HCT116 (cell line): ENCODE measurements at regions not wholly inside any gene's neighbourhood (a gene's known extent, or its start where the extent isn't known, plus 50 kb on each side); places are given as distances from the start of the nearest gene placed in this dataset.

Experiments
- ATAC-seq: fragments of 200-7000 bp; cut with Tn5 transposase; 2 replicates; pipeline ENCODE4 v1.9.1; 2020; ENCODE audit warnings: mild to moderate bottlenecking, moderate library complexity
- BruUV-seq: library from RNA; stranded (reverse); fragments of 400-500 nt; replicated peaks from 2 replicates; lab custom pipeline; 2021; lab: Mats Ljungman, UMichigan
- CTCF ChIA-PET: fragments of 300-600 bp; sonication (Branson Sonifier 250); formaldehyde crosslinking; loops from one replicate; lab custom pipeline; 2021; ENCODE audit warnings: antibody characterized with exemption; lab: Charles Lee
- POLR2A ChIA-PET: fragments of 300-600, 350-600 bp; sonication (Branson Sonifier 250); formaldehyde crosslinking; loops from one replicate; lab custom pipeline; 2021; ENCODE audit warnings: antibody characterized with exemption; lab: Charles Lee
- RAD21 ChIA-PET, 2 experiments: fragments of 300-600 bp; sonication (Branson Sonifier 250); formaldehyde crosslinking; loops; one replicate each; lab custom pipeline; 2023; ENCODE audit warnings: low total read pairs in 2 of 2; ENCODE audit not compliant: uncharacterized antibody in 2 of 2, unreplicated experiment in 2 of 2, low non-redundant PET in 1 of 2; lab: Charles Lee
- DNase-seq: peaks from one replicate; pipeline ENCODE4 v3.0.0-alpha.2; 2010; ENCODE audit warnings: low read depth, low spot score
- H2AFZ ChIP-seq: fragments of 200-600 bp; shearing (Covaris generic), sonication (generic); 2 replicates; pipeline ENCODE4 v1.6.1; 2017; ENCODE audit warnings: low read depth, mixed run types, mixed read lengths, antibody characterized with exemption, low read length; ENCODE audit not compliant: poor library complexity, severe bottlenecking
- H3K27ac ChIP-seq: 2 replicates; pipeline ENCODE4 v1.5.1; 2012; ENCODE audit warnings: low read depth, low read length
- H3K27me3 ChIP-seq: fragments of 200-600 bp; sonication (generic); 2 replicates; pipeline ENCODE4 v1.6.1; 2016; ENCODE audit warnings: mixed run types, low read length, mixed read lengths; ENCODE audit not compliant: insufficient read depth
- H3K36me3 ChIP-seq, 2 experiments: fragments of 200-500 bp in 1 of 2; fragments of 200-600 bp in 1 of 2; sonication (Bioruptor generic) in 1 of 2; sonication (generic) in 1 of 2; 2 replicates each; pipeline versions ENCODE4 v1.5.1 to v1.6.1; 2014 to 2016; ENCODE audit warnings: low read length in 2 of 2, inconsistent platforms in 1 of 2, mixed read lengths in 1 of 2, mixed run types in 1 of 2; ENCODE audit not compliant: insufficient read depth in 2 of 2, control insufficient read depth in 1 of 2
- H3K4me1 ChIP-seq, 2 experiments: fragments of 200-600 bp in 1 of 2; sonication (generic) in 1 of 2; 2 replicates each; pipeline versions ENCODE4 v1.5.1 to v1.6.1; 2012 to 2017; ENCODE audit warnings: low read length in 2 of 2, inconsistent platforms in 1 of 2, mild to moderate bottlenecking in 1 of 2, mixed read lengths in 1 of 2, mixed run types in 1 of 2, moderate library complexity in 1 of 2; ENCODE audit not compliant: insufficient read depth in 2 of 2, control insufficient read depth in 1 of 2
- H3K4me2 ChIP-seq: fragments of 200-600 bp; sonication (generic); 2 replicates; pipeline ENCODE4 v1.6.1; 2017; ENCODE audit warnings: mixed run types, low read length, mixed read lengths
- H3K4me3 ChIP-seq, 2 experiments: fragments of 200-600 bp in 1 of 2; sonication (generic) in 1 of 2; replicated peaks in 1 of 2; 2 replicates each; pipeline ENCODE4 v1.5.1; 2011 to 2016; ENCODE audit warnings: low read length in 2 of 2, control low read depth in 1 of 2, low read depth in 1 of 2, mild to moderate bottlenecking in 1 of 2, mixed read lengths in 1 of 2, mixed run types in 1 of 2
- H3K79me2 ChIP-seq: fragments of 200-600 bp; sonication (generic); 2 replicates; pipeline ENCODE4 v1.6.1; 2017; ENCODE audit warnings: mild to moderate bottlenecking, mixed run types, low read length, moderate library complexity, mixed read lengths; ENCODE audit not compliant: insufficient read depth
- H3K9ac ChIP-seq: fragments of 200-600 bp; sonication (generic); 2 replicates; pipeline ENCODE4 v1.6.1; 2016; ENCODE audit warnings: low read length, mixed read lengths
- H3K9me2 ChIP-seq: fragments of 200-600 bp; sonication (generic), shearing (Covaris generic); 2 replicates; pipeline ENCODE4 v1.6.1; 2017; ENCODE audit warnings: mixed run types, mild to moderate bottlenecking, moderate library complexity; ENCODE audit not compliant: insufficient read depth
- H3K9me3 ChIP-seq, 2 experiments: fragments of 200-500 bp in 1 of 2; fragments of 200-600 bp in 1 of 2; sonication (Bioruptor generic) in 1 of 2; sonication (generic) in 1 of 2; 2 replicates each; pipeline ENCODE4 v1.6.1; 2014 to 2017; ENCODE audit warnings: low read length in 2 of 2, mixed read lengths in 2 of 2, inconsistent platforms in 1 of 2, low read depth in 1 of 2, mild to moderate bottlenecking in 1 of 2, mixed run types in 1 of 2, moderate library complexity in 1 of 2; ENCODE audit not compliant: control insufficient read depth in 1 of 2, insufficient read depth in 1 of 2
- H4K20me1 ChIP-seq: fragments of 200-600 bp; sonication (generic), shearing (Covaris generic); 2 replicates; pipeline ENCODE4 v1.6.1; 2017; ENCODE audit warnings: mixed run types, mild to moderate bottlenecking, moderate library complexity; ENCODE audit not compliant: insufficient read depth
- CEBPB ChIP-seq: IDR thresholded peaks from 2 replicates; pipeline ENCODE4 v1.6.1; 2012; ENCODE audit warnings: low read depth
- EGR1 ChIP-seq: IDR thresholded peaks from 2 replicates; pipeline ENCODE4 v1.6.1; 2012; ENCODE audit warnings: low read depth
- ELF1 ChIP-seq: IDR thresholded peaks from 2 replicates; pipeline ENCODE4 v1.6.1; 2012; ENCODE audit warnings: low read depth, borderline replicate concordance
- EZH2 ChIP-seq: fragments of 200-600 bp; sonication (generic); IDR thresholded peaks from 2 replicates; pipeline ENCODE4 v1.6.1; 2017; ENCODE audit warnings: antibody characterized with exemption, mixed run types
- EZH2phosphoT487 ChIP-seq: fragments of 200-600 bp; IDR thresholded peaks from 2 replicates; pipeline ENCODE4 v1.6.1; 2018; ENCODE audit warnings: antibody characterized with exemption, borderline replicate concordance
- FOSL1 ChIP-seq: IDR thresholded peaks from 2 replicates; pipeline ENCODE4 v1.6.1; 2012; ENCODE audit warnings: low read depth
- JUND ChIP-seq: IDR thresholded peaks from 2 replicates; pipeline ENCODE4 v1.6.1; 2012
- POLR2A ChIP-seq: IDR thresholded peaks from 2 replicates; pipeline ENCODE4 v1.7.0; 2011; ENCODE audit warnings: borderline replicate concordance; ENCODE audit not compliant: insufficient read depth, insufficient read length; ENCODE audit errors: extremely low read depth
- POLR2AphosphoS5 ChIP-seq: IDR thresholded peaks from 2 replicates; pipeline ENCODE4 v1.6.1; 2011; ENCODE audit warnings: mild to moderate bottlenecking, low read depth, low read length, moderate library complexity
- RAD21 ChIP-seq: IDR thresholded peaks from 2 replicates; pipeline ENCODE4 v1.6.1; 2012; ENCODE audit warnings: low read depth, mild to moderate bottlenecking
- SIN3A ChIP-seq: IDR thresholded peaks from 2 replicates; pipeline ENCODE4 v1.6.1; 2012; ENCODE audit warnings: low read depth
- SRF ChIP-seq: IDR thresholded peaks from 2 replicates; pipeline ENCODE4 v1.6.1; 2012; ENCODE audit warnings: low read depth
- TCF7L2 ChIP-seq: IDR thresholded peaks from 2 replicates; pipeline ENCODE4 v1.7.0; 2011; ENCODE audit warnings: borderline replicate concordance, inconsistent platforms; ENCODE audit not compliant: insufficient read depth, insufficient read length; ENCODE audit errors: extremely low read depth
- YY1 ChIP-seq: IDR thresholded peaks from 2 replicates; pipeline ENCODE4 v1.6.1; 2011; ENCODE audit warnings: low read length, low read depth, moderate library complexity, mild to moderate bottlenecking; ENCODE audit not compliant: insufficient replicate concordance; ENCODE audit errors: extremely low read depth
- ZFX ChIP-seq: fragments of 450-650 bp; IDR thresholded peaks from 2 replicates; pipeline ENCODE4 v1.6.1; 2017
- ZNF274 ChIP-seq: fragments of 200-500 bp; sonication (Bioruptor generic); IDR thresholded peaks from 2 replicates; pipeline ENCODE4 v1.6.1; 2014; ENCODE audit warnings: mild to moderate bottlenecking, low read depth, low read length, inconsistent platforms
- intact Hi-C: fragments of 100-400 bp; cut with micrococcal nuclease; formaldehyde crosslinking; loops from 2 replicates; pipeline ENCODE4 v1.10.0; 2022
- TF ChIP-seq, protein P1 (sequence below): IDR thresholded peaks from 2 replicates; pipeline ENCODE4 v1.6.1; 2012; ENCODE audit warnings: low read depth
- TF ChIP-seq, protein P2 (sequence below), 3 experiments: fragments of 200-600 bp in 1 of 3; sonication (generic) in 1 of 3; IDR thresholded peaks in 2 of 3; conservative IDR thresholded peaks in 1 of 3; 2 replicates each; pipeline ENCODE4 v1.5.1; 2012 to 2017; ENCODE audit warnings: low read depth in 2 of 3, low read length in 2 of 3, antibody characterized with exemption in 1 of 3, borderline replicate concordance in 1 of 3, control low read depth in 1 of 3, mild to moderate bottlenecking in 1 of 3, mixed read lengths in 1 of 3, mixed run types in 1 of 3, moderate library complexity in 1 of 3; ENCODE audit not compliant: insufficient read depth in 1 of 3
- TF ChIP-seq, protein P3 (sequence below): IDR thresholded peaks from 2 replicates; pipeline ENCODE4 v1.6.1; 2012

DNA sequence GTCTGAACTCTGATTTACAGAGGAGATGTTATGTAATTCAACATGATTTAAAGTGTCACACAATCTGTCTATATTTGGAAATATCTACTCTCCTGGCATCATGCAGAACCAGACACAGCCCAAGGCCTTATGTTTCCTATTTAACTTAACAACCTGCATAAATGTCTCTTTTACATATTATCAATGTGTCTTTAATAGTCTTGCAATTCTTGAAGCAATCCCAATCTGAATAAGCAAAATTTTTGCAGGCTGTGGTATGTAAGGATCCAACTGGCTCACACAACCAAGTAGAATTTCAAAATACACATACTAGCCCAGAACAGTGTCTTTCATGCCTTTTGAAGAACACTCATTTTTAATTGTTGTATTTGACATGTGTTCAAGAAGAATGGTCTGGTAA is 443.2 kb downstream of the MAFB start:
- intact Hi-C loops, result no loop called here
- Histone ChIP-seq H3K9me2 (no peaks in the 10 kb centered on the region), H3K4me2 (no peak overlapping the region), H3K79me2 (no peaks in the 10 kb centered on the region), H3K36me3 (no peaks in the 10 kb centered on the region), H4K20me1 (no peaks in the 10 kb centered on the region), H3K9me3 (no peaks in the 10 kb centered on the region), H3K9ac (no peak overlapping the region), H2AFZ (no peak overlapping the region), H3K27me3 (0 out of 2 replicates have a peak, but pooled peaks cover 4% of the 10 kb centered on the region), H3K4me3 (no peak overlapping the region), H3K27ac (no peak overlapping the region), H3K4me1 (no peaks in the 10 kb centered on the region)
- RAD21 ChIA-PET, result no interaction called here
- no peak for TF ChIP-seq FOSL1
- no peak for TF ChIP-seq ZFX
- no peak for TF ChIP-seq EZH2
- TF ChIP-seq, protein P1, sequence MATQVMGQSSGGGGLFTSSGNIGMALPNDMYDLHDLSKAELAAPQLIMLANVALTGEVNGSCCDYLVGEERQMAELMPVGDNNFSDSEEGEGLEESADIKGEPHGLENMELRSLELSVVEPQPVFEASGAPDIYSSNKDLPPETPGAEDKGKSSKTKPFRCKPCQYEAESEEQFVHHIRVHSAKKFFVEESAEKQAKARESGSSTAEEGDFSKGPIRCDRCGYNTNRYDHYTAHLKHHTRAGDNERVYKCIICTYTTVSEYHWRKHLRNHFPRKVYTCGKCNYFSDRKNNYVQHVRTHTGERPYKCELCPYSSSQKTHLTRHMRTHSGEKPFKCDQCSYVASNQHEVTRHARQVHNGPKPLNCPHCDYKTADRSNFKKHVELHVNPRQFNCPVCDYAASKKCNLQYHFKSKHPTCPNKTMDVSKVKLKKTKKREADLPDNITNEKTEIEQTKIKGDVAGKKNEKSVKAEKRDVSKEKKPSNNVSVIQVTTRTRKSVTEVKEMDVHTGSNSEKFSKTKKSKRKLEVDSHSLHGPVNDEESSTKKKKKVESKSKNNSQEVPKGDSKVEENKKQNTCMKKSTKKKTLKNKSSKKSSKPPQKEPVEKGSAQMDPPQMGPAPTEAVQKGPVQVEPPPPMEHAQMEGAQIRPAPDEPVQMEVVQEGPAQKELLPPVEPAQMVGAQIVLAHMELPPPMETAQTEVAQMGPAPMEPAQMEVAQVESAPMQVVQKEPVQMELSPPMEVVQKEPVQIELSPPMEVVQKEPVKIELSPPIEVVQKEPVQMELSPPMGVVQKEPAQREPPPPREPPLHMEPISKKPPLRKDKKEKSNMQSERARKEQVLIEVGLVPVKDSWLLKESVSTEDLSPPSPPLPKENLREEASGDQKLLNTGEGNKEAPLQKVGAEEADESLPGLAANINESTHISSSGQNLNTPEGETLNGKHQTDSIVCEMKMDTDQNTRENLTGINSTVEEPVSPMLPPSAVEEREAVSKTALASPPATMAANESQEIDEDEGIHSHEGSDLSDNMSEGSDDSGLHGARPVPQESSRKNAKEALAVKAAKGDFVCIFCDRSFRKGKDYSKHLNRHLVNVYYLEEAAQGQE, result no peak
- TF ChIP-seq RAD21, result no peak
- TF ChIP-seq POLR2A, result no peak
- no peak for TF ChIP-seq CEBPB
- TF ChIP-seq, protein P2, sequence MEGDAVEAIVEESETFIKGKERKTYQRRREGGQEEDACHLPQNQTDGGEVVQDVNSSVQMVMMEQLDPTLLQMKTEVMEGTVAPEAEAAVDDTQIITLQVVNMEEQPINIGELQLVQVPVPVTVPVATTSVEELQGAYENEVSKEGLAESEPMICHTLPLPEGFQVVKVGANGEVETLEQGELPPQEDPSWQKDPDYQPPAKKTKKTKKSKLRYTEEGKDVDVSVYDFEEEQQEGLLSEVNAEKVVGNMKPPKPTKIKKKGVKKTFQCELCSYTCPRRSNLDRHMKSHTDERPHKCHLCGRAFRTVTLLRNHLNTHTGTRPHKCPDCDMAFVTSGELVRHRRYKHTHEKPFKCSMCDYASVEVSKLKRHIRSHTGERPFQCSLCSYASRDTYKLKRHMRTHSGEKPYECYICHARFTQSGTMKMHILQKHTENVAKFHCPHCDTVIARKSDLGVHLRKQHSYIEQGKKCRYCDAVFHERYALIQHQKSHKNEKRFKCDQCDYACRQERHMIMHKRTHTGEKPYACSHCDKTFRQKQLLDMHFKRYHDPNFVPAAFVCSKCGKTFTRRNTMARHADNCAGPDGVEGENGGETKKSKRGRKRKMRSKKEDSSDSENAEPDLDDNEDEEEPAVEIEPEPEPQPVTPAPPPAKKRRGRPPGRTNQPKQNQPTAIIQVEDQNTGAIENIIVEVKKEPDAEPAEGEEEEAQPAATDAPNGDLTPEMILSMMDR (IDR thresholded peaks at IDR 0.05 in 2 of 3, conservative IDR thresholded peaks at IDR 0.05 in 1 of 3; ENCODE audit: borderline replicate concordance in 1 of 3, insufficient read depth in 1 of 3, low read depth in 2 of 3, low read length in 2 of 3), result no peak
- TF ChIP-seq EZH2phosphoT487, result no peak
- no peak for TF ChIP-seq ZNF274
- no peak for TF ChIP-seq ELF1
- TF ChIP-seq, protein P3, sequence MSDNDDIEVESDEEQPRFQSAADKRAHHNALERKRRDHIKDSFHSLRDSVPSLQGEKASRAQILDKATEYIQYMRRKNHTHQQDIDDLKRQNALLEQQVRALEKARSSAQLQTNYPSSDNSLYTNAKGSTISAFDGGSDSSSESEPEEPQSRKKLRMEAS, result no peak
- TF ChIP-seq TCF7L2, result no peak
- TF ChIP-seq YY1, result no peak
- no peak for TF ChIP-seq SIN3A
- no peak for TF ChIP-seq EGR1
- no peak for TF ChIP-seq JUND
- no peak for TF ChIP-seq SRF
- TF ChIP-seq POLR2AphosphoS5, result no peak
- BruUV-seq, result no TSS peak
- DNase-seq, result no peak
- no peak for ATAC-seq
- CTCF ChIA-PET, result no interaction called here
- POLR2A ChIA-PET, result no interaction called here
